ENCODE measurements at regions not wholly inside any gene's neighbourhood (a gene's known extent, or its start where the extent isn't known, plus 50 kb on each side); places are given as distances from the start of the nearest gene placed in this dataset.

- no peak overlapping the region for H2AFZ ChIP-seq (ENCODE audit: control insufficient read depth, low read depth, low read length)
- H3K9me3 ChIP-seq (replicated peaks; ENCODE audit: control insufficient read depth, insufficient read depth, low read length) = no peaks in the 10 kb centered on the region
- no peak overlapping the region for H3K9ac ChIP-seq (ENCODE audit: control insufficient read depth, insufficient read depth, low read length)
- ChIA-PET SMC1A (ENCODE audit: uncharacterized antibody, unreplicated experiment) (no interaction called here), CTCF (interaction anchor here (0.8 kb wide), 1 partner anchor 10 kb away, joined by 3 read pairs; no protein-coding TSS in a partner anchor), RAD21 (ENCODE audit: unreplicated experiment) (no interaction called here), POLR2A (no interaction called here)
- 21% methylated on average over 1 of the region's 1 CpG for WGBS (ENCODE audit: insufficient coverage, insufficient replicate concordance, low lambda C conversion rate, missing lambda C conversion rate)
- H3K27me3 ChIP-seq (replicated peaks in 1 of 2; ENCODE audit: control insufficient read depth in 2 of 2, insufficient read depth in 2 of 2, low read length in 1 of 2) = peaks cover 2 to 3% of the 10 kb centered on the region in 2 experiments; a peak in 1 of 4 replicates
- TF ChIP-seq IKZF2 (IDR thresholded peaks at IDR 0.05) = no peak
- TF ChIP-seq REST (IDR thresholded peaks at IDR 0.05; ENCODE audit: low read depth, low read length) = no peak
- TF ChIP-seq, protein P1, sequence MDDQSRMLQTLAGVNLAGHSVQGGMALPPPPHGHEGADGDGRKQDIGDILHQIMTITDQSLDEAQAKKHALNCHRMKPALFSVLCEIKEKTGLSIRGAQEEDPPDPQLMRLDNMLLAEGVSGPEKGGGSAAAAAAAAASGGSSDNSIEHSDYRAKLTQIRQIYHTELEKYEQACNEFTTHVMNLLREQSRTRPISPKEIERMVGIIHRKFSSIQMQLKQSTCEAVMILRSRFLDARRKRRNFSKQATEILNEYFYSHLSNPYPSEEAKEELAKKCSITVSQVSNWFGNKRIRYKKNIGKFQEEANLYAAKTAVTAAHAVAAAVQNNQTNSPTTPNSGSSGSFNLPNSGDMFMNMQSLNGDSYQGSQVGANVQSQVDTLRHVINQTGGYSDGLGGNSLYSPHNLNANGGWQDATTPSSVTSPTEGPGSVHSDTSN (IDR thresholded peaks at IDR 0.05; ENCODE audit: insufficient replicate concordance, low read depth, low read length) = no peak
- no peaks in the 10 kb centered on the region for H3K4me1 ChIP-seq (ENCODE audit: control insufficient read depth, insufficient read depth, low read length)
- H4K20me1 ChIP-seq (ENCODE audit: control insufficient read depth, insufficient read depth) = no peaks in the 10 kb centered on the region
- intact Hi-C loops (cut with micrococcal nuclease; ENCODE audit: unreplicated experiment) = no loop called here
- FAIRE-seq = no peak
- H3K4me3 ChIP-seq = no peak overlapping the region
- H3K36me3 ChIP-seq (ENCODE audit: control insufficient read depth in 2 of 2, insufficient read depth in 2 of 2, low read length in 1 of 2) = no peaks in the 10 kb centered on the region
- in situ Hi-C loops (cut with MboI) = no loop called here
- BruUV-seq (replicated peaks) = no TSS peak
- no peak for ATAC-seq
- H3K79me2 ChIP-seq (ENCODE audit: control insufficient read depth, insufficient read depth, low read length) = no peaks in the 10 kb centered on the region
- H3K4me2 ChIP-seq (ENCODE audit: control insufficient read depth, insufficient read depth) = no peak overlapping the region
- no peak overlapping the region for H3K27ac ChIP-seq (ENCODE audit: control insufficient read depth, insufficient read depth)
- no peak for DNase-seq (ENCODE audit: low read depth, low spot score)
These were observed 71.5 kb upstream of the SLC25A26 start for GRCh38 chr3:66149269-66149668.

GRCh38 chr3:66145408-66145733 is 75.4 kb upstream of the SLC25A26 start:
- FAIRE-seq (no peak), ATAC-seq (no peak), DNase-seq (ENCODE audit: low read depth, low spot score) (no peak)
- ChIA-PET POLR2A (no interaction called here), SMC1A (ENCODE audit: uncharacterized antibody, unreplicated experiment) (no interaction called here), RAD21 (ENCODE audit: unreplicated experiment) (no interaction called here), CTCF (no interaction called here)
- TF ChIP-seq BRCA1 (IDR thresholded peaks at IDR 0.05; ENCODE audit: low read depth, low read length) (no peak), TARDBP (IDR thresholded peaks at IDR 0.05; ENCODE audit: borderline replicate concordance) (no peak), NR2F1 (conservative IDR thresholded peaks at IDR 0.05) (no peak), ZNF274 (IDR thresholded peaks at IDR 0.05; ENCODE audit: insufficient read depth, insufficient read length) (no peak), DPF2 (IDR thresholded peaks at IDR 0.05) (no peak), MEF2B (IDR thresholded peaks at IDR 0.05; ENCODE audit: partially characterized antibody, poor library complexity, severe bottlenecking) (no peak), ZNF384 (IDR thresholded peaks at IDR 0.05; ENCODE audit: borderline replicate concordance, low read depth, low read length) (no peak), TCF12 (IDR thresholded peaks at IDR 0.05; ENCODE audit: low read depth, low read length) (no peak), ZZZ3 (IDR thresholded peaks at IDR 0.05; ENCODE audit: control insufficient read depth, insufficient read length, low read depth) (no peak)
- TF ChIP-seq, protein P2, sequence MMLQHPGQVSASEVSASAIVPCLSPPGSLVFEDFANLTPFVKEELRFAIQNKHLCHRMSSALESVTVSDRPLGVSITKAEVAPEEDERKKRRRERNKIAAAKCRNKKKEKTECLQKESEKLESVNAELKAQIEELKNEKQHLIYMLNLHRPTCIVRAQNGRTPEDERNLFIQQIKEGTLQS (IDR thresholded peaks at IDR 0.05; ENCODE audit: borderline replicate concordance, extremely low read depth, low read depth, low read length) = no peak
- H3K27ac ChIP-seq (ENCODE audit: control insufficient read depth, insufficient read depth) = no peak overlapping the region
- H3K79me2 ChIP-seq (ENCODE audit: control insufficient read depth, insufficient read depth, low read length) = no peaks in the 10 kb centered on the region
- no peaks in the 10 kb centered on the region for H3K9me3 ChIP-seq (replicated peaks; ENCODE audit: control insufficient read depth, insufficient read depth, low read length)
- no peaks in the 10 kb centered on the region for H4K20me1 ChIP-seq (ENCODE audit: control insufficient read depth, insufficient read depth)
- no peak overlapping the region for H3K4me2 ChIP-seq (ENCODE audit: control insufficient read depth, insufficient read depth)
- no peaks in the 10 kb centered on the region for H3K4me1 ChIP-seq (ENCODE audit: control insufficient read depth, insufficient read depth, low read length)
- H2AFZ ChIP-seq (ENCODE audit: control insufficient read depth, low read depth, low read length) = no peak overlapping the region
- in situ Hi-C loops (cut with MboI) = no loop called here
- peaks cover 0 to 3% of the 10 kb centered on the region in 2 experiments; a peak in 1 of 4 replicates for H3K27me3 ChIP-seq (replicated peaks in 1 of 2; ENCODE audit: control insufficient read depth in 2 of 2, insufficient read depth in 2 of 2, low read length in 1 of 2)
- no peak overlapping the region for H3K9ac ChIP-seq (ENCODE audit: control insufficient read depth, insufficient read depth, low read length)
- intact Hi-C loops (cut with micrococcal nuclease; ENCODE audit: unreplicated experiment) = no loop called here
- H3K36me3 ChIP-seq (ENCODE audit: control insufficient read depth in 2 of 2, insufficient read depth in 2 of 2, low read length in 1 of 2) = no peaks in the 10 kb centered on the region
- BruUV-seq (replicated peaks) = no TSS peak
- no peak overlapping the region for H3K4me3 ChIP-seq

Measured in GM12878 (cell line).